ENCODE measurements at regions not wholly inside any gene's neighbourhood (a gene's known extent, or its start where the extent isn't known, plus 50 kb on each side); places are given as distances from the start of the nearest gene placed in this dataset.

GRCh38 chr6:3638662-3639061, 112.9 kb downstream of the PXDC1 start:
- H3K27ac ChIP-seq, result no peak overlapping the region
- no peaks in the 10 kb centered on the region for H3K4me1 ChIP-seq
- no peaks in the 10 kb centered on the region for H3K36me3 ChIP-seq
- 70 to 93% (median 77%) methylated on average over 4 of the region's 4 CpGs for WGBS, 5 donors
- no peak for DNase-seq
- intact Hi-C loops (cut with DNase I; ENCODE audit: low total_unique reads), result no loop called here
- H3K27me3 ChIP-seq, result no peaks in the 10 kb centered on the region
- no peak overlapping the region for H3K4me3 ChIP-seq
- TF ChIP-seq POLR2A (IDR thresholded peaks at IDR 0.05) (no peak), CTCF (IDR thresholded peaks at IDR 0.05) (no peak), EP300 (IDR thresholded peaks at IDR 0.05) (no peak), POLR2AphosphoS5 (IDR thresholded peaks at IDR 0.05) (no peak)
- H3K9me3 ChIP-seq, result no peaks in the 10 kb centered on the region

- DNase-seq, result no peak
- Histone ChIP-seq H3K9me3 (no peaks in the 10 kb centered on the region), H3K27ac (no peak overlapping the region), H3K36me3 (no peaks in the 10 kb centered on the region), H3K27me3 (no peaks in the 10 kb centered on the region), H3K4me1 (no peaks in the 10 kb centered on the region), H3K4me3 (no peak overlapping the region)
- intact Hi-C loops (cut with DNase I; ENCODE audit: low total_unique reads), result no loop called here
- TF ChIP-seq EP300 (IDR thresholded peaks at IDR 0.05) (no peak), POLR2AphosphoS5 (IDR thresholded peaks at IDR 0.05) (no peak), CTCF (IDR thresholded peaks at IDR 0.05) (no peak), POLR2A (IDR thresholded peaks at IDR 0.05) (no peak)
- WGBS, 5 donors, result 72 to 84% (median 77%) methylated on average over 8 of the region's 8 CpGs
Observed at GRCh38 chr6:3636060-3636459, 115.5 kb downstream of the PXDC1 start.

GRCh38 chr6:3635482-3635881, 116.0 kb downstream of the PXDC1 start:
- intact Hi-C loops (cut with DNase I; ENCODE audit: low total_unique reads), result no loop called here
- Histone ChIP-seq H3K36me3 (no peaks in the 10 kb centered on the region), H3K4me1 (no peaks in the 10 kb centered on the region), H3K4me3 (no peak overlapping the region), H3K27ac (no peak overlapping the region), H3K9me3 (no peaks in the 10 kb centered on the region), H3K27me3 (no peaks in the 10 kb centered on the region)
- no peak for DNase-seq
- TF ChIP-seq POLR2A (IDR thresholded peaks at IDR 0.05) (no peak), EP300 (IDR thresholded peaks at IDR 0.05) (no peak), CTCF (IDR thresholded peaks at IDR 0.05) (no peak), POLR2AphosphoS5 (IDR thresholded peaks at IDR 0.05) (no peak)
- WGBS, 5 donors, result 64 to 84% (median 74%) methylated on average over 4 of the region's 4 CpGs

- TF ChIP-seq POLR2AphosphoS5 (IDR thresholded peaks at IDR 0.05), result no peak
- TF ChIP-seq CTCF (IDR thresholded peaks at IDR 0.05), result no peak
- intact Hi-C loops (cut with DNase I; ENCODE audit: low total_unique reads), result no loop called here
- H3K9me3 ChIP-seq, result no peaks in the 10 kb centered on the region
- DNase-seq, result no peak
- H3K36me3 ChIP-seq, result no peaks in the 10 kb centered on the region
- H3K4me3 ChIP-seq, result no peak overlapping the region
- no peaks in the 10 kb centered on the region for H3K4me1 ChIP-seq
- no peak overlapping the region for H3K27ac ChIP-seq
- WGBS, 5 donors, result 84 to 90% (median 86%) methylated on average over 5 of the region's 5 CpGs
- H3K27me3 ChIP-seq, result no peaks in the 10 kb centered on the region
Observed at GRCh38 chr6:3634280-3634816, 117.2 kb downstream of the PXDC1 start.
